NCI-H1105 treated with DMSO at 0.1 percent for 48 hours (cell line): ENCODE measurements at regions not wholly inside any gene's neighbourhood (a gene's known extent, or its start where the extent isn't known, plus 50 kb on each side); places are given as distances from the start of the nearest gene placed in this dataset.

ENCODE experiments used
- DNase-seq: peaks from one replicate; lab custom pipeline; 2025; lab: John Stamatoyannopoulos, UW

- DNase-seq: no peak
These were observed 221.5 kb downstream of the PCDH18 start for GRCh38 chr4:137310593-137311490.

- DNase-seq: no peak
These were observed 222.1 kb downstream of the PCDH18 start for GRCh38 chr4:137310166-137310565.

DNA sequence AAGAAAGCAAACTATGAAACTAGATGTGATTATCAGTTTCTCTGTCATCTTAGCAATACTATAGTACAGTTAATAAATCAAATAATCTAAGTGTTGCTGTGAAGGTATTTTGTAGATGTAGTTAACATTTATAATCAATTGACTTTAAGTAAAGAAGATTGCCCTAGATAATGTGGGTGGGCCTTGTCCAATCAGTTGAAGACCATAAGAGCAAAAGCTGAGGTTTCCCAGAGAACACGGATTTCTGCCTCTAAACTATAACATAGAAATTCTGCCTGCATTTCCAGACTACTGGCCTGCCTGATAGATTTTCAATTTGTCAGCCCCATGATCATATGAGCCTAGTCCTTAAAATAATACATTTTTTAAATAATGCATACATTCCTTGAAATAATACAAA, 222.9 kb downstream of the PCDH18 start:
- DNase-seq: no peak

DNA sequence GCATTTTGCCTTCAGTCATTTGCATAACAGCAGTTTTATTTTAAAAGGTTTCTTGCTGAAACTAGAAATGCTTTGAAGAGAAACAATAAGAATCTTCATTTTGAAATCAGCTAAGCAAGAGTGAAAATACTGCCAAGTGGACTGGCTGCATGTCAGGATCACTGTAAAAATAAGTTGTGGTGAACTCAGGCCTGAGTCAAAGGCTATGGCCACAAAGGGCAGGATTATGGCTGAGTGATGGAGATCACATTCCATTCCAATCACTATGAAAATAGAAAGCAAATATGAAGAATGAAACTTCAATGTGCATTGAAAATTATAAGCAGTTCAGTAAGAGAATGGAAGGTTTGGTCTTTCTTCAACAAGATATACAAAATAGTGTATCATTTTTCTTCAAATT, 224.5 kb downstream of the PCDH18 start:
- no peak for DNase-seq

- DNase-seq: no peak
These were observed 231.5 kb downstream of the PCDH18 start for GRCh38 chr4:137300776-137301175.

DNA sequence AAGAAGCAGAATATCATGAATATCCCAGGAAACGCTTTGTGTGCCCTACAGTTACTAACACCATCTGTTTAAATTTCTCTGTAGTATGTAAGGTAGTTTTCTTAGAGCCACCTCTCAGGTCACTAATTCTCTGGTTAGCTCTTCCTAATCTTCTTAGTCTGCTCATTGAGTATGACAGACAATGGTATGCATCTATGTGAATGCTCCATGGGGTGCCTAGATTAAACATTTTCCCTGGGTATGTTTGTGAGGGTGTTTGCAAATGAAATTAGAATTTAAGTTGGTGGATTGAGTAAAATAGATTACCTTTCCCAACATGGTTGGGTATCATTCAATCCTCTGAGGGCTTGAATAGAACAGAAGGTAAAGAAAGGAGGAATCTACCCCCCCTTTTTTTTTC, 233.0 kb downstream of the PCDH18 start:
- DNase-seq: no peak

- no peak for DNase-seq
These were observed 239.0 kb downstream of the PCDH18 start for GRCh38 chr4:137293281-137293680.

GRCh38 chr4:137283737-137284136, 248.6 kb downstream of the PCDH18 start:
- DNase-seq: no peak

DNA sequence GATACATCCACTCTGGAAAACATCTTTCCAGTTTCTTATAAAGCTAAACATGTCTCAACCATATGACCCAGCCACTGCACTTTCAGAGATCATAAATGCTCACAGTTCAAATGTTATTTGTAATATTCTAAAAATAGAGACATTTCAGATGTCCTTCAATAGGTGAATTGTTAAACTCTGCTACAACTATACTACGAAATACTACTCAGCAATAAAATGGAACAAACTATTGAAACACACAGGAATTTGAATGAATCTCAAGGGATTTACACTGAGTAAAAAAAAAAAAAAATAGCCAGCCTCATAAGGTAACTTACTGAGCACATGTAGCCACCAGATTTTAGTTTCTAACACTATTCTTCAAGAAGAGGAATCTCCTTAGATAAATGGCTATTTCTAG, 253.9 kb downstream of the PCDH18 start:
- no peak for DNase-seq

GRCh38 chr4:137274404-137274803, 257.9 kb downstream of the PCDH18 start:
- DNase-seq: no peak

DNA sequence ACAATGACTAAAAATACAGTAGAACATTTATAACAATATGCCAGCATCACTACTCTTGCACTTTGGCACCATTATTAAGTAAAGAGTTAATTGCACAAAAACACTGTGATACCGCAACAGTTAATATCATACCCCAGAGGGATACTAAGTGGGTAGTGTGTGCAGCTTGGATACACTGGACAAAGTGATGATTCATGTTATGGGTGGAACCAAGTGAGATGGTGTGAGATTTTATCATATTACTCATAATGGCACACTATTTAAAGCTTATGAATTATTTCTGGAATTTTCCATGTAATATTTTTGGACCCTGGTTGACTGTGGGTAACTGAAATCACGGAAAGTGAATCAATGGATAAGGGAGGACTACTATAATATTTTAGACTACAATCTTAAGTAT, 265.3 kb downstream of the PCDH18 start:
- no peak for DNase-seq

DNA sequence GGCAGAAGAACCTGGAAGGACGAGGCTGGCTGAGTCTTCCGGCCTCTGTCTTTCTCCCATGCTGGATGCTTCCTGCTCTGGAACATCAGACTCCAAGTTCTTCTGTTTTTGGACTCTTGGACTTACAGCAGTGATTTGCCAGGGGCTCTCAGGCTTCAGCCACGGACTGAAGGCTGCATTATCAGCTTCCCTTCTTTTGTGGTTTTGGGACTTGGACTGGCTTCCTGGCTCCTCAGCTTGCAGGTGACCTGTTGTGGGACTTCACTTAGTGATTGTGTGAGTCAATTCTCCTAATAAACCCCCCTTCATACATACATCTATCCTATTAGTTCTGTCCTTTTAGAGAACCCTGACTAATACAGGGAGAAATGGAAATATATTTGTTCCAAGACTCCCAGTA, 265.8 kb downstream of the PCDH18 start:
- no peak for DNase-seq

DNA sequence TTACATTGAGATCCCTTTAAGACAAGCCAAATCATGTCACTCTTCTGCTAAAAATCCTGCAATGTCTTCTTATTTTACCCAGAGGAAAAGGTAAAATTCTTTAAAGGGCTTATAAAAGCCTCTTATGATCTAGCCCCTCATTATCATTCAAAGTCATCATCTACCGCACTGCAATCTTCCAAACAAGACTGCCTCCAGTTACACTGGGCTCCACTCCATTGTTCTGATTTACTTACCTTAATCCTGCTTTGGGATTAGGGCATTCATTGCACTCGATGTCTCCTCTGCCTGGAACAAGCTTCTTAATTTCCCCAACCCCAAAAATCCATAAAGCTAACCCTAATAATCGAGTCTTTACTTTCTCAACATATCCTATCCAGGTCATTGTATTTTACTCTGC, 269.1 kb downstream of the PCDH18 start:
- DNase-seq: no peak

DNA sequence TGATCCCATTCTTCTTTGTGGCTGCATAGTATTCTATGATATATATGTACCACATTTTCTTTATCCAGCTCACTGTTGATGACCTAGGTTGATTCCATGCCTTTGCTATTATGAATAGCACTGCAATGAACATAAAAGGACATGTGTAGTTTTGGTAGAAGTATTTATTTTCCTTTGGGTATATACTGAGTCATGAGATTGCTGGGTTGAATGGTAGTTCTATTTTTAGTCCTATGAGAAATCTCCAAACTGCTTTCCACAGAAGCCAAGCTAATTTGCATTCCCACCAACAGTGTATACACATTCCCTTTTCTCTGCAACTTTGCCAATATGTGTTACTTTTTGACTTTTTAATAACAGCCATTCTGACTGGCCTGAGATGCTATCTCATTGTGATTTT, 278.3 kb downstream of the PCDH18 start:
- no peak for DNase-seq

GRCh38 chr4:137249112-137249511, 283.2 kb downstream of the PCDH18 start:
- DNase-seq: no peak

DNA sequence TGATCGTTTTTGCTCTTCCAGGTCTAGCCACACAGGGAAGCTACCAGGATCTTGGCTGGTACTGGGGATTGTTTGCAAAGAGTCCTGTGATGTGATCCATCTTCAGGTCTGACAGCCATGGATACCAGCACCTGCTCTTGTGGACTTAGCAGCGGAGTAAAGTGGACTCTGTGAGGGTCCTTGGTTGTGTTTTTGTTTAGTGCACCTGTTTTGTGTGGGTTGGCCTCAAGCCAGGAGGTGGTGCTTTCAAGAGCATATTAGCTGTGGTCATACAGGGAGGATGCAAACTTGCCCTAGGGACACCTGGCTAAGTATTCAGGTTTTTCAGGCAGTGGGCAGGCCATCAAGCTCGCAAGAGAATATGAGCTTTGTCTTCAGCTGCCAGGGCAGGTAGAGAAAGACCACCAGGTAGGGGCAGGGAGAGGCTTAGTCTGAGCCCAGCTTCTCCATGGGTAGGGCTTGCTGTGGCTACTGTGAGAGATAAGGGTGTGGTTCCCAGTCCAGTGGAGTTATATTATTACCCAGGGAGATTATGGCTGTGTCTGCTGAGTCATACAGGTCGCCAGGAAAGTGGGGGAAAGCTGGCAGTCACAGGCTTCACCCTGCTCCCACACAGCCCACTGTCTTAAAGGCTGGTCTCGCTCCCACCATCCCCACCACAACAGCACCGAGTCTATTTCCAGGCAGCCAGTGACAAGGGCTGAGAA, 293.7 kb downstream of the PCDH18 start:
- DNase-seq: peak; percentile 60

DNA sequence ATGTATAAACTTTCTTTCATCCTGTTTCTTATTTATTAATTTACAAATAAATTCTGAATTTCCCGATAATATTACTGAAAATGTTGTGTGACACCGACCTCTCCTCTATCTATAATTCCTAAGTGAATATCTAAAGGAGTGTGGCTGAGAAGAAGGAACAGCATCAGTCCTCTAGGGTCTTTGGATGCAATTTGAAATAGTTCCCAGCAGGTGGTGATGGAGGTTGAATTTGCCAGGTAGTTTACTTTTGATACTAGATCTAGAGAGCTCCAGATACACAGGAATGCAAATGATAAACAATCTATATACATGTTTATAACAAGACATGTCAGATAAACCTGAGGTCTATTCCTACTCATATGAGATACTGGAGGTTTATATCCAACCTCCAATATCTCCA, 305.4 kb downstream of the PCDH18 start:
- DNase-seq: peak; percentile 1

DNA sequence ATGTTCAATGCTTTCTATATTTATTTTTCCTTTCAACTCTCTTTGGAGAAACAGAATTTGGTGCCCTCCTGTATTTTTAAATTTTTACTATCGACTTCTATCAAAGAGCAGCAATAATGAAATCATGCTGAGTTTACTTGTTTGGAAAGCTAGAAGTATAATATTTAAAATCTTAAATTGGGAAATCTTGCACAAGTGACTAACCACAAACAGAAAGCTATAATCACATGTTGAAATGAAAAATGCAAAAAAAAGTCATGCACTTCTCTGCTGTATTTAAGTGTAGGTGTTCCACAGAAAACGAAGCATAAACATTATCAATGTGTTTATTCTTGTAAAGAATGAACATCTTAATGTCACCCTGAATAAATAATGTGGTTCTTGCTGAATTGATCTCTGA, 306.1 kb downstream of the PCDH18 start:
- DNase-seq: no peak

DNA sequence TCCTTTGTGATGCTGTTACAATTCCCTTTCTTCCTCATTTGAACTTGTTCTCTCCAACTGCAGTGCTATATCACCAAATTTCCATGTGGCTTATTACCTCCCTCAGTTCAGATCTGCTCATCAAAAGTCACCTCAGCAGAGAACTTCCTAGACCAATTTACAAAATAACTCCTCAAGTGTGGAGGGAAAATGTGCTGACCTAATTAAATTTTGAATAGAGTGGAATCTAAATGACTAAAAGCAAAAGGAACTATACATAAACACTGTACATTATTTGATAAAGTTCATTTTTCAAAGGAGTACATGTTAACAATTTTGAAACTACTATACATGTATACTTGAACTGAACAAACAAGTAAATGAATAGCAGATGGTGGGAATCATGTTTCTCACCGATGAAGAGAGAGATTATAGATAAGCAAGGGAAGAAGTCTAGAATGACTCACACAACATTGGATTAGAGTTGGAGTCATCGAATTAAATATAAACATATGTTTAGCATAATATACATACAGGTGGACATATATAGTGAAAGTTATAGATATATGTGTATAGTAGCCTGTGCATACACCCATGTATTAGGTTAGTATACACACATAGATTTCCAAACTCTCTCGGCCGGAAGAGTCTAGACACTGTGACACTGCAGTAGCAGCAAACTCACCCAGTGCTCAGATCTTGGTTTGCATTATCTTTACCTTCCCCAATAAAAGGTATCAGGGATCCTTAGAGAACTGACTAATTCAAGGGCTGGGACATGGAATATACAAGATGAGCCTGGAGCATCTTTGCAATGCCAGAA, 318.7 kb downstream of the PCDH18 start:
- no peak for DNase-seq

GRCh38 chr4:137212601-137213000, 319.7 kb downstream of the PCDH18 start:
- DNase-seq: no peak

DNA sequence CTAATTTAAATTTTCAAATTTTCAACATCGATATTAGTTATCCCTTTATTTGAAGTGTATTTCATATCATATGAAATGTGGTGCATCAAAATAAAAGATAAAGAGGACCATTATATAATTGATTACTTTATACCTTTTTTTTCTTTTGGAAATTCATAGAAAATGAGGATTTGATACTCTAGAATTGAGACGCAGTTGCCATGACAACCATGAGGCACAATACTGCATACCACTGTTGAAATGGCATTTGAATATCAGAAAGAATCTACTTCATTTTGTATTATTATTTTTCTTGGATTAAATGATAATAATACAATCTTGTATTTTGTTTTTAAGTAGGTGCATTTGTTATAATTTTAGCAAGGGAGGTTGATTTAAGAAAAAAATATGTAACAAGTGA, 323.1 kb downstream of the PCDH18 start:
- no peak for DNase-seq

GRCh38 chr4:137206781-137207180, 325.5 kb downstream of the PCDH18 start:
- no peak for DNase-seq

GRCh38 chr4:137203601-137204000, 328.7 kb downstream of the PCDH18 start:
- DNase-seq: no peak
